Osteoblast (primary cell): ENCODE measurements at regions not wholly inside any gene's neighbourhood (a gene's known extent, or its start where the extent isn't known, plus 50 kb on each side); places are given as distances from the start of the nearest gene placed in this dataset.

Experiments
- DNase-seq: peaks from one replicate; pipeline ENCODE4 v3.0.0; 2011; ENCODE audit warnings: low spot score, mixed read lengths; ENCODE audit not compliant: insufficient read length; ENCODE audit errors: missing footprints
- H2AFZ ChIP-seq: 2 replicates; pipeline ENCODE4 v1.6.0; 2011; ENCODE audit warnings: mild to moderate bottlenecking, low read length
- H3K27ac ChIP-seq: 2 replicates; pipeline ENCODE4 v1.5.1; 2011; ENCODE audit warnings: mild to moderate bottlenecking, low read depth, low read length, moderate library complexity
- H3K27me3 ChIP-seq: 2 replicates; pipeline ENCODE4 v1.6.0; 2012; ENCODE audit warnings: mild to moderate bottlenecking, control low read depth, inconsistent platforms, low read length, moderate library complexity; ENCODE audit not compliant: insufficient read depth
- H3K36me3 ChIP-seq: 2 replicates; pipeline ENCODE4 v1.5.1; 2011; ENCODE audit warnings: mild to moderate bottlenecking, low read length, control low read depth, moderate library complexity; ENCODE audit not compliant: insufficient read depth
- H3K4me1 ChIP-seq: 2 replicates; pipeline ENCODE4 v1.5.1; 2011; ENCODE audit warnings: mild to moderate bottlenecking, low read length, control low read depth, moderate library complexity; ENCODE audit not compliant: insufficient read depth
- H3K4me2 ChIP-seq: 2 replicates; pipeline ENCODE4 v1.6.0; 2011; ENCODE audit warnings: mild to moderate bottlenecking, low read length; ENCODE audit not compliant: insufficient read depth
- H3K4me3 ChIP-seq: fragments of 200-600 bp; sonication (generic); 3 replicates; pipeline ENCODE4 v1.5.1; 2012; ENCODE audit warnings: mild to moderate bottlenecking, low read length, inconsistent platforms; ENCODE audit not compliant: insufficient read depth
- H3K79me2 ChIP-seq: 2 replicates; pipeline ENCODE4 v1.6.0; 2012; ENCODE audit warnings: mild to moderate bottlenecking, low read length, control low read depth, inconsistent platforms; ENCODE audit not compliant: insufficient read depth
- H3K9me3 ChIP-seq: 2 replicates; pipeline ENCODE4 v1.5.1; 2011; ENCODE audit warnings: low read depth, low read length, control low read depth
- H4K20me1 ChIP-seq: 2 replicates; pipeline ENCODE4 v1.6.0; 2012; ENCODE audit warnings: mild to moderate bottlenecking, low read length, control low read depth; ENCODE audit not compliant: insufficient read depth
- CTCF ChIP-seq: IDR thresholded peaks from 2 replicates; pipeline ENCODE4 v1.5.1; 2011; ENCODE audit warnings: mild to moderate bottlenecking, low read depth, low read length, moderate library complexity; ENCODE audit errors: extremely low read depth

GRCh38 chr2:51158251-51158650, 126.3 kb upstream of the NRXN1 start:
- H3K36me3 ChIP-seq = no peaks in the 10 kb centered on the region
- no peak for TF ChIP-seq CTCF
- no peaks in the 10 kb centered on the region for H4K20me1 ChIP-seq
- no peaks in the 10 kb centered on the region for H3K9me3 ChIP-seq
- no peak overlapping the region for H3K4me2 ChIP-seq
- no peaks in the 10 kb centered on the region for H3K79me2 ChIP-seq
- no peak overlapping the region for H3K4me3 ChIP-seq
- no peak overlapping the region for H3K27ac ChIP-seq
- DNase-seq = no peak
- no peaks in the 10 kb centered on the region for H3K4me1 ChIP-seq
- no peak overlapping the region for H2AFZ ChIP-seq
- no peaks in the 10 kb centered on the region for H3K27me3 ChIP-seq

GRCh38 chr2:51153236-51153635, 121.3 kb upstream of the NRXN1 start:
- H4K20me1 ChIP-seq = no peaks in the 10 kb centered on the region
- no peak overlapping the region for H3K4me2 ChIP-seq
- H3K27ac ChIP-seq = no peak overlapping the region
- no peak for DNase-seq
- no peak overlapping the region for H2AFZ ChIP-seq
- no peaks in the 10 kb centered on the region for H3K27me3 ChIP-seq
- no peaks in the 10 kb centered on the region for H3K36me3 ChIP-seq
- H3K79me2 ChIP-seq = no peaks in the 10 kb centered on the region
- H3K9me3 ChIP-seq = no peaks in the 10 kb centered on the region
- no peak overlapping the region for H3K4me3 ChIP-seq
- TF ChIP-seq CTCF = no peak
- H3K4me1 ChIP-seq = no peaks in the 10 kb centered on the region

- no peak for TF ChIP-seq CTCF
Measured at GRCh38 chr2:51151490-51152140, 119.7 kb upstream of the NRXN1 start.

GRCh38 chr2:51149725-51150124, 117.8 kb upstream of the NRXN1 start:
- no peaks in the 10 kb centered on the region for H3K27me3 ChIP-seq
- H3K4me3 ChIP-seq = no peak overlapping the region
- DNase-seq = no peak

More at GRCh38 chr2:51151490-51152140, 119.7 kb upstream of the NRXN1 start:
- Histone ChIP-seq H3K79me2 (no peaks in the 10 kb centered on the region), H3K9me3 (no peaks in the 10 kb centered on the region), H4K20me1 (no peaks in the 10 kb centered on the region), H3K27ac (no peak overlapping the region), H3K36me3 (no peaks in the 10 kb centered on the region), H3K4me3 (no peak overlapping the region), H2AFZ (no peak overlapping the region), H3K27me3 (no peaks in the 10 kb centered on the region), H3K4me1 (no peaks in the 10 kb centered on the region), H3K4me2 (no peak overlapping the region)
- DNase-seq = no peak

More at GRCh38 chr2:51149725-51150124, 117.8 kb upstream of the NRXN1 start:
- Histone ChIP-seq H3K27ac (no peak overlapping the region), H2AFZ (no peak overlapping the region), H3K4me2 (no peak overlapping the region), H4K20me1 (no peaks in the 10 kb centered on the region), H3K79me2 (no peaks in the 10 kb centered on the region), H3K9me3 (no peaks in the 10 kb centered on the region), H3K4me1 (no peaks in the 10 kb centered on the region), H3K36me3 (no peaks in the 10 kb centered on the region)
- no peak for TF ChIP-seq CTCF
